Fibroblast of lung (primary cell): ENCODE measurements at regions not wholly inside any gene's neighbourhood (a gene's known extent, or its start where the extent isn't known, plus 50 kb on each side); places are given as distances from the start of the nearest gene placed in this dataset.

Experiments used
- DNase-seq, 2 donors: peaks; one replicate each; pipeline versions ENCODE4 v3.0.0 to v3.0.0-alpha.2; 2010; ENCODE audit warnings: low read depth in 2 of 2
- H2AFZ ChIP-seq: 2 replicates; pipeline ENCODE4 v1.5.1; 2012; ENCODE audit warnings: low read length, control low read depth, inconsistent platforms
- H3K27ac ChIP-seq: 2 replicates; pipeline ENCODE4 v1.5.1; 2011; ENCODE audit warnings: low read length, control low read depth; ENCODE audit not compliant: insufficient read depth
- H3K27me3 ChIP-seq: 2 replicates; pipeline ENCODE4 v1.5.1; 2011; ENCODE audit warnings: mild to moderate bottlenecking, low read length; ENCODE audit not compliant: control insufficient read depth, insufficient read depth
- H3K36me3 ChIP-seq: 2 replicates; pipeline ENCODE4 v1.5.1; 2011; ENCODE audit warnings: low read length; ENCODE audit not compliant: control insufficient read depth, insufficient read depth
- H3K4me1 ChIP-seq: 2 replicates; pipeline ENCODE4 v1.5.1; 2011; ENCODE audit warnings: low read length; ENCODE audit not compliant: control insufficient read depth, insufficient read depth; ENCODE audit errors: extremely low read depth
- H3K4me2 ChIP-seq: 2 replicates; pipeline ENCODE4 v1.5.1; 2011; ENCODE audit warnings: low read length, control low read depth; ENCODE audit not compliant: insufficient read depth; ENCODE audit errors: extremely low read depth
- H3K4me3 ChIP-seq, 4 experiments: fragments of 200-600 bp in 1 of 4; sonication (generic) in 1 of 4; replicated peaks in 1 of 4; 2 replicates each; pipeline ENCODE4 v1.5.1; 2011 to 2016; ENCODE audit warnings: low read length in 4 of 4, low read depth in 3 of 4, mild to moderate bottlenecking in 3 of 4, control low read depth in 2 of 4, inconsistent platforms in 1 of 4, mixed read lengths in 1 of 4; ENCODE audit not compliant: insufficient read depth in 1 of 4; ENCODE audit errors: control extremely low read depth in 1 of 4
- H3K79me2 ChIP-seq: 2 replicates; pipeline ENCODE4 v1.5.1; 2012; ENCODE audit warnings: mild to moderate bottlenecking, low read length, inconsistent platforms; ENCODE audit not compliant: control insufficient read depth, insufficient read depth
- H3K9ac ChIP-seq: 2 replicates; pipeline ENCODE4 v1.5.1; 2011; ENCODE audit warnings: mild to moderate bottlenecking, low read length, control low read depth; ENCODE audit not compliant: insufficient read depth
- H3K9me3 ChIP-seq: 2 replicates; pipeline ENCODE4 v1.5.1; 2012; ENCODE audit warnings: low read depth, low read length; ENCODE audit not compliant: control insufficient read depth, insufficient read depth
- H4K20me1 ChIP-seq: 2 replicates; pipeline ENCODE4 v1.5.1; 2011; ENCODE audit warnings: low read length; ENCODE audit not compliant: control insufficient read depth, insufficient read depth; ENCODE audit errors: extremely low read depth
- EZH2 ChIP-seq: IDR thresholded peaks from 2 replicates; pipeline ENCODE4 v1.5.1; 2012; ENCODE audit warnings: low read length, control low read depth, mild to moderate bottlenecking; ENCODE audit errors: missing control alignments
- TF ChIP-seq, protein P1 (sequence below), 2 donors: IDR thresholded peaks in 1 of 2; conservative IDR thresholded peaks in 1 of 2; 1 replicate in 1 of 2; 2 replicates in 1 of 2; pipeline ENCODE4 v1.5.1; 2011 to 2012; ENCODE audit warnings: low read length in 2 of 2, control low read depth in 1 of 2, inconsistent platforms in 1 of 2, low read depth in 1 of 2, mild to moderate bottlenecking in 1 of 2

DNA sequence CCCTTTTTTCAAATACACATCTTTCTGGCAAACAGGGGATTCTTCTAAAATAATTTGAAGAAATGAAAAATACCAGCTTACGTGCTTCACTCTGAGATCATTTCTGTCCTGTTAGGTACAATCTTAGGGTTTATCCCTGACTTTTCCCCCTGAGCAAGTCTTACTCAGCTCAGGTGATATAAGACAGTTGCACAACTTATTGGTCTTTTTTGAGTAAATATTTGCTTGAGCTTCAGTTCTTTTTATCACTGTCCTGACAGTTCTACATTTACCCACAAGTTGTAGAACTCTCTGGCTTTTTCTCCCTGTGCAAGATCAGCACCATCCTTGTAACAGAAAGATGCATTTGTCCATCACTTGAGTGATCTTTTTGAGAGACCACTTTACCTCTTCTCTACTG is 84.9 kb downstream of the MID1IP1 start:
- TF ChIP-seq, protein P1, sequence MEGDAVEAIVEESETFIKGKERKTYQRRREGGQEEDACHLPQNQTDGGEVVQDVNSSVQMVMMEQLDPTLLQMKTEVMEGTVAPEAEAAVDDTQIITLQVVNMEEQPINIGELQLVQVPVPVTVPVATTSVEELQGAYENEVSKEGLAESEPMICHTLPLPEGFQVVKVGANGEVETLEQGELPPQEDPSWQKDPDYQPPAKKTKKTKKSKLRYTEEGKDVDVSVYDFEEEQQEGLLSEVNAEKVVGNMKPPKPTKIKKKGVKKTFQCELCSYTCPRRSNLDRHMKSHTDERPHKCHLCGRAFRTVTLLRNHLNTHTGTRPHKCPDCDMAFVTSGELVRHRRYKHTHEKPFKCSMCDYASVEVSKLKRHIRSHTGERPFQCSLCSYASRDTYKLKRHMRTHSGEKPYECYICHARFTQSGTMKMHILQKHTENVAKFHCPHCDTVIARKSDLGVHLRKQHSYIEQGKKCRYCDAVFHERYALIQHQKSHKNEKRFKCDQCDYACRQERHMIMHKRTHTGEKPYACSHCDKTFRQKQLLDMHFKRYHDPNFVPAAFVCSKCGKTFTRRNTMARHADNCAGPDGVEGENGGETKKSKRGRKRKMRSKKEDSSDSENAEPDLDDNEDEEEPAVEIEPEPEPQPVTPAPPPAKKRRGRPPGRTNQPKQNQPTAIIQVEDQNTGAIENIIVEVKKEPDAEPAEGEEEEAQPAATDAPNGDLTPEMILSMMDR (conservative IDR thresholded peaks at IDR 0.05 in 1 of 2, IDR thresholded peaks at IDR 0.05 in 1 of 2; ENCODE audit: low read depth in 1 of 2, low read length in 2 of 2) = no peak
- TF ChIP-seq EZH2 = no peak
- no peak overlapping the region for H2AFZ ChIP-seq

GRCh38 chrX:38887222-38887621 is 86.0 kb downstream of the MID1IP1 start:
- Histone ChIP-seq H3K27me3 (no peaks in the 10 kb centered on the region), H2AFZ (no peak overlapping the region), H3K4me3 (no peak overlapping the region), H3K4me2 (no peak overlapping the region), H4K20me1 (no peaks in the 10 kb centered on the region), H3K79me2 (no peaks in the 10 kb centered on the region), H3K27ac (no peak overlapping the region), H3K9ac (no peak overlapping the region), H3K9me3 (no peaks in the 10 kb centered on the region), H3K36me3 (no peaks in the 10 kb centered on the region), H3K4me1 (no peaks in the 10 kb centered on the region)
- TF ChIP-seq, protein P1 (conservative IDR thresholded peaks at IDR 0.05 in 1 of 2, IDR thresholded peaks at IDR 0.05 in 1 of 2; ENCODE audit: low read depth in 1 of 2, low read length in 2 of 2) = no peak
- TF ChIP-seq EZH2 = no peak
- DNase-seq = no peak

More for the DNA sequence above, 84.9 kb downstream of the MID1IP1 start:
- Histone ChIP-seq H3K4me3 (no peak overlapping the region), H3K4me1 (no peaks in the 10 kb centered on the region), H3K36me3 (no peaks in the 10 kb centered on the region), H3K4me2 (no peak overlapping the region), H4K20me1 (no peaks in the 10 kb centered on the region), H3K9ac (no peak overlapping the region), H3K9me3 (no peaks in the 10 kb centered on the region), H3K27ac (no peak overlapping the region), H3K79me2 (no peaks in the 10 kb centered on the region), H3K27me3 (no peaks in the 10 kb centered on the region)
- DNase-seq = no peak

DNA sequence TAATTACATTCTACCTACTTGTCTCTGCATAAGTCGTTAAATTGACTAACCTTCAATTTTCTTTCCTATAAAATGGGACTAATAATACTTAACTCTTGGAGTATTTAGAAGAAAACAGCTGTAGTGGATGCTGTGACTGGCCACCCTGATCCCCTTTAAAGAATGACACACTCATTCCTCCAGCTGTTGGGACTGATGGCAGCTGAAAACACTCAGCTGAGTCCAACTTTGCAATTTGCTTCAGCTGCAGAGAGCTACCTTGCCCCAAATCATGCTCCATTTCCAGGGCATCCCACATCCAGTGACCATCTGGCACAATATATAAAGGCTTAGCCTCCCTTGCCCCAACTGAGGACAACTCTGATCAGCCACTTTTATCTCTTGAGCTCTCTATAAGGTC is 89.1 kb downstream of the MID1IP1 start:
- no peak overlapping the region for H3K4me2 ChIP-seq
- no peak overlapping the region for H3K4me3 ChIP-seq

More for the DNA sequence above, 89.1 kb downstream of the MID1IP1 start:
- H3K9me3 ChIP-seq = no peaks in the 10 kb centered on the region
- H4K20me1 ChIP-seq = no peaks in the 10 kb centered on the region
- H2AFZ ChIP-seq = no peak overlapping the region
- H3K36me3 ChIP-seq = no peaks in the 10 kb centered on the region
- no peaks in the 10 kb centered on the region for H3K27me3 ChIP-seq
- H3K9ac ChIP-seq = no peak overlapping the region
- H3K4me1 ChIP-seq = no peaks in the 10 kb centered on the region
- no peaks in the 10 kb centered on the region for H3K79me2 ChIP-seq
- no peak for TF ChIP-seq EZH2
- TF ChIP-seq, protein P1 (conservative IDR thresholded peaks at IDR 0.05 in 1 of 2, IDR thresholded peaks at IDR 0.05 in 1 of 2; ENCODE audit: low read depth in 1 of 2, low read length in 2 of 2) = no peak
- no peak for DNase-seq
- no peak overlapping the region for H3K27ac ChIP-seq
